HG03457 (cell line): ENCODE measurements at regions not wholly inside any gene's neighbourhood (a gene's known extent, or its start where the extent isn't known, plus 50 kb on each side); places are given as distances from the start of the nearest gene placed in this dataset.

ENCODE experiments used
- ATAC-seq: cut with Tn5 transposase; IDR thresholded peaks from one replicate; pipeline ENCODE4 v1.9.1; 2021; ENCODE audit warnings: moderate number of reproducible peaks; ENCODE audit not compliant: unreplicated experiment

- no peak for ATAC-seq
Observed at GRCh38 chr12:41983394-41983793, 161.3 kb downstream of the GXYLT1 start.

DNA sequence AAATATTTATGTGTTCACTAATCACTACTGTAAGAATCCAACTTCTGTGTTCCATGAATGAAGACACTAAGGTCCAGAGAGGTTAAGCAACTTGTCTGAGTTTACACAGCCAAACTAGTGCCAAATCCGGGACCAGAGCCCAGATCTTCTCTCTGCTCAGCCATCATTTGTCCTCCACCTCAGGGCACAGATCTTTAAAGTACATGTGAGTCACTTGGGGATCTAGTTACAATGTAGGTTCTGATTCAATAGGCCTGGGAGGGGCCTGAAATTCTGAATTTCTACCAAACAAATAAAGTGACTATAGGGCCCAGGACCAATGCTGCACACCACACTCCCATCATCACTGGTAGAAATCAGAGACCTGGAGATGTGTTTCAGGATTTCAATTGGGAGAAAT, 162.9 kb downstream of the GXYLT1 start:
- ATAC-seq, result no peak

GRCh38 chr12:41981013-41981412, 163.7 kb downstream of the GXYLT1 start:
- no peak for ATAC-seq

GRCh38 chr12:41980390-41980789, 164.3 kb downstream of the GXYLT1 start:
- ATAC-seq, result no peak

DNA sequence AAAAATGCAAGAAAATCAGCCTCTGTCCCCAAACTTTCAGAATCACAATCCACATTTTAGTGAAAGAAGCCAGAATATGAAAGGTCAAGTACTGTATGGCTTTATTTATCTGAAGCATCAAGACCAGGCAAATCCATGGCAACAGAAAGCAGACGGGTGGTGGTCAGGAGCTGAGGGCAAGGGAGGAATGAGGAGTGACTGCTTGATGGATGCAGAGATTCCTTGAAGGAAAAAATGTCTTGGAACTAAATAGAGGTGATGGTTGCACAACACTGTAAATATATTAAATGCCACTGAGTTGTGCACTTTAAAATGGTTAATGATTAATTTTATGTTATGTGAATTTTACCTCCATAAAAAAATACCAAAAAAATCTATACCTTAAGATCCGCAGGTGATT, 165.1 kb downstream of the GXYLT1 start:
- ATAC-seq, result no peak

DNA sequence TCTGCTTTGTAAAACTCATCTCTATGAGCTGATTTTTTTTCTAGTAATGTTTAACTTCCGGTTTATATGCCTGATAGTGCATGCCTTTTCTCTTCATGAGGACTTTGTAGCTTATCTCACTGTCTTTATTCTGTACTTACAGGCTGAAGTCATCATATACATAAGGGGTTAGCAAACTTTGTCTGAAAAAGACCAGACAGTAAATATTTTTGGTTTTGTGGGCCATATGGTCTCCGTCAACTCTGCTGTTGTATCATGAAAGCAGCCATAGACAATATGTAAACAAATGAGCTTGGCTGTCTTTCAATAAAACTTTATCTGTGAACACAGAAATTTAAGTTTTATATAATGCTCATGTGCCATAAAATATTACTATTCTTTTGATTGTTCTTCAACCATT, 172.1 kb downstream of the GXYLT1 start:
- ATAC-seq, result no peak

- no peak for ATAC-seq
Observed at GRCh38 chr12:41972196-41972595, 172.5 kb downstream of the GXYLT1 start.

DNA sequence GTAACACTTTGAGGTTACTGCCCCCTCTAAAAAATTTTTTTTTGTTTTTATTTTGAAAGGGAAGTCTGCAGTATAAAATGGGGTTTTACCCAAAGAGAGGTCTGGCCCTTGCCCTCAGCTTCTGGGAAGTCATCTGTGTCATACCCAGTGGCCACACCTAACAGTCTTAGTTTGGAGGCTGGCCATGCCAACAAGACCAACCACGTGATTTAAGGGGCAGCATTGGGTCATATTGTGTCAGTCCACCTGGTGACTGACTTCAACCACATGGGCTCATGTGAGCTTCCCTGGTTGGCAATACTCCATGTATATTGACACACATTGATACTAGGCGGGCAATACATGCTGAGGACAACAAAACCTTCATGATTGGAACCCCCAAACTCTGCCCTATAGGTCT, 173.9 kb downstream of the GXYLT1 start:
- no peak for ATAC-seq

GRCh38 chr12:41968599-41968998, 176.1 kb downstream of the GXYLT1 start:
- no peak for ATAC-seq

GRCh38 chr12:41967668-41968500, 176.8 kb downstream of the GXYLT1 start:
- no peak for ATAC-seq

DNA sequence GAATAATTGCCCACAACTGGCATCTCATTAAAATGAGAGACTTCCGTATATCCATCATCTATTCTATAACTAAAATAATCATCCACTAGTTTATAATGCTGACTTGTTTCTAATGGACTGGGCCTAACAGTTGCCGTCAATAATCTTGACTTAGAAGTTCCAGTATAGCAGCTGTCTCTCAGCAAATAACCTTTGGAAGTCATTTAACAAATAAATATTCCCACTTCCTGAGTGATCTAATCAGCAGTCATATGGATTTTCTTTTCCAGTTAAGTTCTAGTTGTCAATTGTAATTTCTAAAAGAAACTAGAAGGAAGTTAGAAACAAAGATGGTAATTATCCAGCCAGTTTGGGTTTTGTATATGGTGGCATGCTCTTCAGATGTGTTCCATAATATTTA, 177.8 kb downstream of the GXYLT1 start:
- ATAC-seq, result no peak

DNA sequence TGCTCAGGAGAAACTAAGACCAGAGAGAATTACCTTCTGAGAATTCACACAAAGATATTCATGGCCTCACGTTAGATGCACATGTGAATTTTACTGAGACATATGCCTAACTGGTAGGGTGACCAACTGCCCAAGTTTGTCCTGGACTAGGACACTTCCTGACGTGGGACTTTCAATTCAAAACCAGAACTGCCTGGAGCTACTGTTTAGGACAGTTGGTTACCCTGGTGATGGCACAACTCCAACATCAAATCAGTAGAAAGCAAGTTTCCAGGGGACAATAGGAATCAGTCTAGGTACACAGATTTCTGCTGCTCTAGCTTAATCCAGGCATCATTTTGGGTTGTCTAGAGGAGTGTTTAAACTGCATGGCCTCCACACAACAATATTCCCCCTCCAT, 178.7 kb downstream of the GXYLT1 start:
- no peak for ATAC-seq

GRCh38 chr12:41963398-41963797, 181.3 kb downstream of the GXYLT1 start:
- ATAC-seq, result no peak

GRCh38 chr12:41962171-41962572, 182.5 kb downstream of the GXYLT1 start:
- ATAC-seq, result no peak

GRCh38 chr12:41959271-41959670, 185.4 kb downstream of the GXYLT1 start:
- ATAC-seq, result no peak

- no peak for ATAC-seq
Observed at GRCh38 chr12:41956353-41956752, 188.3 kb downstream of the GXYLT1 start.

DNA sequence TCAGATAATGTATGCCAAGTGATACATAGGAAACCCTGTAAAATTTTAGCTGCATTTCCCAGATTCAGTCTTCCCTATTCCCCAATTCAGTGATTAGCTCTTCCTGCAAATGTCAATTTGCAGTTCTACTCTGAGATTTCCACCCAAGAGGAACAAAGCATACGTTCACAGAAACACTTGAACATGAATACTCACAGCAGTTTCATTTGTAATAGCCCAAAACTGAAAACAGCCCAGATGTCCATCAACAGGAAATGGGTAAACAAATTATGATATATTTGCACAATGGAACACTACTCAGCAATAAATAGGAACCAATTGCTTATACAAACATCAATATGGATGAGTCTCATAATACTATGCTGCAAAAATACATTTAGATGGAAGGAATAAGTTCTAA, 194.2 kb downstream of the GXYLT1 start:
- no peak for ATAC-seq

DNA sequence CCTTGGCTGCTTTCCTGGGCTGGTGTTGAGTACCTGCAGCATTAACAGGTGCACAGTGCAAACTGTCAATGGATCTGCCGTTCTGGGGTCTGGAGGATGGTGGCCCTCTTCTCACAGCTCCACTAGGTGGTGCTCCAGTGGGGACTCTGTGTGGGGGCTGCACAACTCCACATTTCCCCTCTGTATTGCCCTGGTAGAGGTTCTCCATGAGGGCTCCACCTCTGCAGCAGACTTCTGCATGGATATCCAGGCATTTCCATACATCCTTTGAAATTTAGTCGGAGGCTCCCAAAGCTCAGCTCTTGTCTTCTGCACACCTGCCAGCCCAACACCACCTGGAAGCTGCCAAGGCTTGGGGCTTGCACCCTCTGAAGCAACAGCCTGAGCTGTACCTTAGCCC, 198.6 kb downstream of the GXYLT1 start:
- ATAC-seq, result no peak

- ATAC-seq, result no peak
Observed at GRCh38 chr12:41944216-41944615, 200.5 kb downstream of the GXYLT1 start.

DNA sequence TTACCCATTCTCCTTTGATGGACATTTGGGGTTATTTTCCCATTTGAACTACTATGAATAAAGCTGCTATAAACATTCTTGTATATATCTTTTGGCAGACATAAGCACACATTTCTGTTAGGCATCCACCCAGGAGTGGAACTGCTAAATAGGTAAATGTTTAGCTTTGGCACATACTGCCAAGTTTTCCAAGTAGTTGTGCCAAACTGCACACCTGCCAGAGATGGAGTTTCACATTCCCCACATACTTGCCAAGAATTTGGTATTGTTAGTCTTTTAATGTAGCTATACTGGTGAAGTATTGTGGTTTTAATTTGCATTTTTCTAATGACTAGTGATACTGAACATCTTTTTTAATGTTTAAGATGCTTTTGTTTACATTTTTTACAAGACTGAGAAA, 201.0 kb downstream of the GXYLT1 start:
- no peak for ATAC-seq

GRCh38 chr12:41942354-41942753, 202.3 kb downstream of the GXYLT1 start:
- no peak for ATAC-seq

DNA sequence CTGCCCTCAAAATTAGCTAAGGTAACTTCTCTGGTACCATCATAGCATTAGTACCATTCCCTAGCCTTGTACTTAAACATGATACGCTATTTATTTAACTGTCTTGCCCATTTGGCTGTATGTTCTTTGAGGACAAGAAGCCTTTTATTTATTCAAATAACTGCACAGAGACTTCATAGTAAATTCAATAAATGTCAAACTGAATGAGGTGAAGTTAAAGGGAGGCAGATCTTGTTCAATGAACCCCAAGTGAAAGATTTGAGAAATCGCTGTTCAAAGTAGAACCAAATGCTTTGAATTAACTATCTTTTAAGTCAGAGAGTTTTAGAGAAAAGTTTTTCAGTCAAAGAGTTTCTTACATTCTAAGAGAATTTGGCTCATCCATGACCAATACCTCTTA, 203.6 kb downstream of the GXYLT1 start:
- no peak for ATAC-seq

- no peak for ATAC-seq
Observed at GRCh38 chr12:41940571-41940970, 204.1 kb downstream of the GXYLT1 start.
